ENCODE measurements at regions not wholly inside any gene's neighbourhood (a gene's known extent, or its start where the extent isn't known, plus 50 kb on each side); places are given as distances from the start of the nearest gene placed in this dataset.
"Not testable (repeated sequence)": the region's sequence is repeated elsewhere in the genome, so short reads cannot be mapped to it uniquely, and the experiment has no call there.

GRCh38 chr5:91315701-91316100 lies 67.4 kb downstream of the ARRDC3 start:
- DNase-seq (ENCODE audit: low spot score) = no peak
- TF ChIP-seq CTCF (IDR thresholded peaks at IDR 0.05; ENCODE audit: extremely low read depth, missing control alignments) = no peak

- TF ChIP-seq CTCF (IDR thresholded peaks at IDR 0.05; ENCODE audit: extremely low read depth, missing control alignments) = no peak
- DNase-seq (ENCODE audit: low spot score) = no peak
Measured at GRCh38 chr5:91313757-91314673, 69.1 kb downstream of the ARRDC3 start.

GRCh38 chr5:91312698-91313097 lies 70.4 kb downstream of the ARRDC3 start:
- no peak for DNase-seq (ENCODE audit: low spot score)
- no peak for TF ChIP-seq CTCF (IDR thresholded peaks at IDR 0.05; ENCODE audit: extremely low read depth, missing control alignments)

- no peak for TF ChIP-seq CTCF (IDR thresholded peaks at IDR 0.05; ENCODE audit: extremely low read depth, missing control alignments)
- DNase-seq (ENCODE audit: low spot score) = peak; percentile 35
Measured at GRCh38 chr5:91311697-91312501, 71.2 kb downstream of the ARRDC3 start.

GRCh38 chr5:91311168-91311696 lies 71.9 kb downstream of the ARRDC3 start:
- no peak for DNase-seq (ENCODE audit: low spot score)
- no peak for TF ChIP-seq CTCF (IDR thresholded peaks at IDR 0.05; ENCODE audit: extremely low read depth, missing control alignments)

GRCh38 chr5:91308157-91308556 lies 75.0 kb downstream of the ARRDC3 start:
- not testable (repeated sequence) for DNase-seq (ENCODE audit: low spot score)

GRCh38 chr5:91307048-91307447 lies 76.1 kb downstream of the ARRDC3 start:
- TF ChIP-seq CTCF (IDR thresholded peaks at IDR 0.05; ENCODE audit: extremely low read depth, missing control alignments) = no peak

More at GRCh38 chr5:91307048-91307447, 76.1 kb downstream of the ARRDC3 start:
- no peak for DNase-seq (ENCODE audit: low spot score)
